Upper lobe of left lung (tissue), 6 donors: ENCODE measurements at regions not wholly inside any gene's neighbourhood (a gene's known extent, or its start where the extent isn't known, plus 50 kb on each side); places are given as distances from the start of the nearest gene placed in this dataset.
"Not testable (repeated sequence)": the region's sequence is repeated elsewhere in the genome, so short reads cannot be mapped to it uniquely, and the experiment has no call there.

Experiments used
- ATAC-seq, 2 donors: fragments of 200-7000 bp; cut with Tn5 transposase; one replicate each; pipeline ENCODE4 v1.9.1; 2022; ENCODE audit warnings: mild to moderate bottlenecking in 2 of 2, moderate library complexity in 2 of 2; ENCODE audit not compliant: low FRiP score in 2 of 2
- DNase-seq, 2 donors: peaks; one replicate each; pipeline ENCODE4 v3.0.0-alpha.2; 2019 to 2020
- H3K27ac ChIP-seq, 4 donors: fragments of 200-600 bp; sonication (generic); one replicate each; pipeline ENCODE4 v1.5.1; 2016 to 2019
- H3K27me3 ChIP-seq, 4 donors: fragments of 200-600 bp; sonication (generic); one replicate each; pipeline ENCODE4 v1.5.1; 2017 to 2019
- H3K36me3 ChIP-seq, 4 donors: fragments of 200-600 bp; sonication (generic); one replicate each; pipeline ENCODE4 v1.5.1; 2016 to 2019
- H3K4me1 ChIP-seq, 4 donors: fragments of 200-600 bp; sonication (generic); one replicate each; pipeline ENCODE4 v1.5.1; 2018 to 2019
- H3K4me3 ChIP-seq, 4 donors: fragments of 200-600 bp; sonication (generic); one replicate each; pipeline ENCODE4 v1.5.1; 2017 to 2019; ENCODE audit warnings: mild to moderate bottlenecking in 2 of 4, moderate library complexity in 1 of 4
- H3K9me3 ChIP-seq, 4 donors: fragments of 200-600 bp; sonication (generic); one replicate each; pipeline ENCODE4 v1.5.1; 2018 to 2019
- EP300 ChIP-seq, 4 donors: sonication (generic); formaldehyde crosslinking; IDR thresholded peaks; one replicate each; pipeline ENCODE4 v1.5.1; 2017; ENCODE audit warnings: antibody characterized with exemption in 4 of 4, control low read depth in 2 of 4
- POLR2A ChIP-seq, 4 donors: fragments of 450-650 bp; IDR thresholded peaks; one replicate each; pipeline ENCODE4 v1.5.1; 2016 to 2017; ENCODE audit warnings: antibody characterized with exemption in 4 of 4, mild to moderate bottlenecking in 2 of 4
- POLR2AphosphoS5 ChIP-seq, 2 donors: sonication (generic); formaldehyde crosslinking; IDR thresholded peaks; one replicate each; pipeline ENCODE4 v1.5.1; 2017; ENCODE audit warnings: antibody characterized with exemption in 2 of 2
- WGBS, 2 donors: methylation state at CpG; one replicate each; pipeline ENCODE4 v1.1.5; 2017 to 2018; 5-methylcytosine and 5-hydroxymethylcytosine counted together
- TF ChIP-seq, protein P1 (sequence below), 6 experiments: fragments of 450-650 bp in 4 of 6; fragments of 200-600 bp in 2 of 6; sonication (generic) in 2 of 6; IDR thresholded peaks; one replicate each; pipeline ENCODE4 v1.5.1; 2016 to 2019; ENCODE audit warnings: antibody characterized with exemption in 6 of 6
- donor health status: DM: no; HTN: no; CAD: no; lungs with moderate emphysema.
- donor health status: DM: no; HTN: yes; CAD: no; lungs with severe emphysema.

DNA sequence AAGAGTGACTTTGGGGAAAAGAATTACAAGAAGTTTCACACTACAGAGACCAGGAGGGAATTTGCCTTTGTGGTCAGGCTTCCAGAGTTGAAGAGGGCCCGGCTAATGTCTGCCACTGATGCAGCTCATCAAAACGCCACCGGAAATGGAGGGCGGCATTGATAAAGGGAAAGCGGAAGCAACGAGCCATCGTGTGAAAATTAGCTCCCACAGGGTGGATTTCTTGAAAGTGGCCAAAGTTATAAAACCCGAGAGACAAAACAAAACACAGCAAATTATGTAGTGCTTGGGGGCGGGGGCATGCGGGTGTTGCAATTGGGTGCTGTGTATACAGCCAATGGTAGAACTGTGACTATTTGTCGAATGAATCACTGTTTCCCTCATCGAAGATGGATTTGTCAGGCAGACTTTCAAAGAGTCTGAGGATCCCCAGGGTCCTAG lies 113.0 kb downstream of the ADAMTS15 start:
- no peak for DNase-seq
- Histone ChIP-seq H3K36me3 (no peaks in the 10 kb centered on the region), H3K27me3 (no peaks in the 10 kb centered on the region), H3K4me1 (no peaks in the 10 kb centered on the region), H3K4me3 (no peak overlapping the region), H3K9me3 (no peaks in the 10 kb centered on the region), H3K27ac (no peak overlapping the region)
- no peak for ATAC-seq
- WGBS, 2 donors, result 78 to 84% methylated on average over 12 of the region's 12 CpGs
- TF ChIP-seq POLR2AphosphoS5 (IDR thresholded peaks at IDR 0.05) (no peak), EP300 (IDR thresholded peaks at IDR 0.05) (no peak)

DNA sequence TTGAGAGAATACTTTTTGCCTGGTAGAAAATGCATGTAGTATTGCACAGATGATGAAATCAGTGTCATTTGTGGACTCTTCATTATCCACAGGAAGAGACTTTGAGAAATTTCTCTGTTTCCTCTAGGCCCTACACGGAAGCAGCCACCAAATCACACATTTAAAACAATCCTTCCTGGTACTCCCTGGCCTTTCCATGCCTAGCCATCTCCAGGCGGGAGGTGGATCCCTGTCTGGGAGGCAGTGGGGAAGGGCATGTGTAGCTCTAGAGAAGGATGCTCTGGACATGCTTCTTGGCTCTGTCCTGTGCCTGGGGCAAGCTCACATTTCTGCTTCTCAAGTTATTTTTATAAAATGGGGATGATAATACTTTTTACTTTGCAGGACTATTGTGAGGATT lies 114.1 kb downstream of the ADAMTS15 start:
- H3K36me3 ChIP-seq, result no peaks in the 10 kb centered on the region
- no peak overlapping the region for H3K27ac ChIP-seq
- ATAC-seq (no peak), DNase-seq (no peak)
- no peaks in the 10 kb centered on the region for H3K9me3 ChIP-seq
- TF ChIP-seq, protein P1, sequence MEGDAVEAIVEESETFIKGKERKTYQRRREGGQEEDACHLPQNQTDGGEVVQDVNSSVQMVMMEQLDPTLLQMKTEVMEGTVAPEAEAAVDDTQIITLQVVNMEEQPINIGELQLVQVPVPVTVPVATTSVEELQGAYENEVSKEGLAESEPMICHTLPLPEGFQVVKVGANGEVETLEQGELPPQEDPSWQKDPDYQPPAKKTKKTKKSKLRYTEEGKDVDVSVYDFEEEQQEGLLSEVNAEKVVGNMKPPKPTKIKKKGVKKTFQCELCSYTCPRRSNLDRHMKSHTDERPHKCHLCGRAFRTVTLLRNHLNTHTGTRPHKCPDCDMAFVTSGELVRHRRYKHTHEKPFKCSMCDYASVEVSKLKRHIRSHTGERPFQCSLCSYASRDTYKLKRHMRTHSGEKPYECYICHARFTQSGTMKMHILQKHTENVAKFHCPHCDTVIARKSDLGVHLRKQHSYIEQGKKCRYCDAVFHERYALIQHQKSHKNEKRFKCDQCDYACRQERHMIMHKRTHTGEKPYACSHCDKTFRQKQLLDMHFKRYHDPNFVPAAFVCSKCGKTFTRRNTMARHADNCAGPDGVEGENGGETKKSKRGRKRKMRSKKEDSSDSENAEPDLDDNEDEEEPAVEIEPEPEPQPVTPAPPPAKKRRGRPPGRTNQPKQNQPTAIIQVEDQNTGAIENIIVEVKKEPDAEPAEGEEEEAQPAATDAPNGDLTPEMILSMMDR (IDR thresholded peaks at IDR 0.05), result no peak
- TF ChIP-seq POLR2AphosphoS5 (IDR thresholded peaks at IDR 0.05) (no peak), EP300 (IDR thresholded peaks at IDR 0.05) (no peak), POLR2A (IDR thresholded peaks at IDR 0.05) (no peak)
- WGBS, 2 donors, result 68 to 78% methylated on average over 2 of the region's 2 CpGs
- no peaks in the 10 kb centered on the region for H3K4me1 ChIP-seq
- H3K4me3 ChIP-seq, result no peak overlapping the region
- no peaks in the 10 kb centered on the region for H3K27me3 ChIP-seq

DNA sequence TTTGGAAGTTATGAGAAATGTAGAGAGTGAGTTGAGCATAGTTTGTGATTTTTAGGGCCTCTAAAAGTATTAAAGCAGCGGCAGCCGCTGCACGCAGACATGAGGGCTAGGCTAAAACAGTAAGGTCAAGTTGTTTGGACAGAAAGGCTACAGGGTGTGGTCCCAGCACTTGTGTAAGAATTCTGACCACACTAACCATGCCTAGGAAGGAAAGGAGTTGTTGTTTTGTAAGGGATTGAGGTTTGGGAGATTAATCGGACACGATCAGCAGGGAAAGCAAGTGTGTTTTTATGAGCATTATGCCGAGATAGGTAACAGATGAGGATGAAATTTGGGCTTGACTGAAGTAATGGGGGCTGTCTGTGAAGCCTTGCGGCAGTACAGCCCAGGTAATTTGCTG lies 117.9 kb downstream of the ADAMTS15 start:
- H3K4me3 ChIP-seq, H3K36me3 ChIP-seq, H3K4me1 ChIP-seq, H3K27me3 ChIP-seq, ATAC-seq, H3K27ac ChIP-seq, DNase-seq, H3K9me3 ChIP-seq: not testable (repeated sequence)
- WGBS, 2 donors, result 62 to 77% methylated on average over 7 of the region's 7 CpGs

DNA sequence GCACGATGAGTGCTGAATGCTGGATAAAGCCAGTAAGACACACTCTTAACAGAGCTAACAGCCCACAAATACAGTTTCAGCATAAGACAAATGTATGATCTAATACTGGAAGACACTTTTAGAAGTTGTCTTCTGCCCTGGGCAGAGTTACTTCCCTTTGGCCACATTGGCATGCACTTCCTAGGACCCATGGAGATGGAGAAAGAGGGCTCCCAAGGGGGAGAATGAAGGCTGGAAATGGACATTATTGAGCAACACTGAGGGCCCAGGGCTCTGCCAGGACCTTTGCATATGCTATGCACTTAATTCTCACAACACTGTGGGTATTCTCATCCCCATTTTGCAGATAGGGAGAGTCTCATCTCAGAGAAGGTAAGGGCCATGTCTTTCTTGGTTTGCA lies 123.1 kb downstream of the ADAMTS15 start:
- Histone ChIP-seq H3K4me1 (no peaks in the 10 kb centered on the region), H3K36me3 (no peaks in the 10 kb centered on the region), H3K27ac (no peak overlapping the region), H3K27me3 (no peaks in the 10 kb centered on the region), H3K9me3 (no peaks in the 10 kb centered on the region), H3K4me3 (no peak overlapping the region)
- 88 to 97% methylated on average over 1 of the region's 1 CpG for WGBS, 2 donors
- TF ChIP-seq POLR2A (IDR thresholded peaks at IDR 0.05), result no peak
- TF ChIP-seq, protein P1 (IDR thresholded peaks at IDR 0.05), result no peak
- DNase-seq (no peak), ATAC-seq (no peak)

DNA sequence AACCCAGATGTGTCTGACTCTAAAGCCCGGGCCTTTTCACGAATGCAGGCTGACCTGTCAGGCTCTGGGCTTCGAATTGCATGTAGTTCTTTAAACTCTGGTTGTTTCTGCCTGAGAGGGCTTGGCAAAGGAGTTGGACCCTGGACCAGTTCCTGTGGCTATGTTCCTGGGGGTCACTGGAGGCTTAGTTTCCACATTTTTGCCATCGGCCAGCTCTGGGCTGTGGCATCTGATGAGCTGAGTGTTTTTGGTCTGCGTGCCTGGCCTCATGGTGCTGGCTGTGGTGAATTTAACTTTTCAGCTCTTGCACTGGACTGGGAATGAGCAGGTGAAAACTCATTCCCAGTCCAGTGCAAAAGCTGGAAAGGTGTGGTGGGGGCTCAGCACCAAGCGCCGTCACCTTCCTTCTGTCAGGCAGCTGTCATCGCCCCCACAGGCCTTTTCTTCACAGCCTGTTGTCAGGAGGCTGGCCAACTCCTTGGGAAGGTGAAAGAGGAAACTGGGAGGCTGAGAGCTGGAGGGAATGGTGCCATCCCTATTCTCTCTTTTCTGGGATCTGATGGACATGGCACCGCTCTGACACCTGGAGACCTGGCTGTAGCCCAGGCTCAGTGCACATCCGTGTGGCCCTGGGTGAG lies 123.6 kb downstream of the ADAMTS15 start:
- Histone ChIP-seq H3K27ac (no peak overlapping the region), H3K4me3 (no peak overlapping the region), H3K4me1 (no peaks in the 10 kb centered on the region), H3K9me3 (no peaks in the 10 kb centered on the region), H3K36me3 (no peaks in the 10 kb centered on the region), H3K27me3 (no peaks in the 10 kb centered on the region)
- TF ChIP-seq POLR2AphosphoS5 (IDR thresholded peaks at IDR 0.05) (no peak), POLR2A (IDR thresholded peaks at IDR 0.05) (no peak), EP300 (IDR thresholded peaks at IDR 0.05) (no peak)
- ATAC-seq (no peak), DNase-seq (no peak)
- 73 to 89% methylated on average over 10 of the region's 10 CpGs for WGBS, 2 donors

DNA sequence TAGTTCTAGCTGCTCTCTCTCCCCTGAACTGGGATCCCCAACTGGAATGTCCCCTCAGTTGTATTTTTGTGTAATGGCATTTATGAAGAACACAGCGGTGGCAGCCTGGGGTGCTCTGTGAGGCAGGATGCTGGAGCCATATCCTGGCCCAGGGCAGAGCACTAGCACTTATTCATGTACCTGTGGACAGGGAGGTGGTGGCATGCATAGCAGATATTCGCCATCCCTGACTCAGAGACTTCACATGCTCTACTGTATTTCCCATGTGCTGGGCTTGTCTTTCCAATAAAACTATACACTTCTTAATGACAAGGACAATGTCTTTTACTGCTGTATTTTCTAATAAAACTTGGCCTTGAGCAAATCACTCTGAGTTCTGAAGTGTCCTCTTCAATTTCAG lies 125.3 kb downstream of the ADAMTS15 start:
- H3K4me3 ChIP-seq, result no peak overlapping the region
- H3K27me3 ChIP-seq, result no peaks in the 10 kb centered on the region
- no peak overlapping the region for H3K27ac ChIP-seq
- ATAC-seq (no peak), DNase-seq (no peak)
- 89 to 97% methylated on average over 2 of the region's 2 CpGs for WGBS, 2 donors
- TF ChIP-seq POLR2A (IDR thresholded peaks at IDR 0.05), result no peak
- TF ChIP-seq POLR2AphosphoS5 (IDR thresholded peaks at IDR 0.05), result no peak
- TF ChIP-seq EP300 (IDR thresholded peaks at IDR 0.05), result no peak
- H3K9me3 ChIP-seq, result no peaks in the 10 kb centered on the region
- no peaks in the 10 kb centered on the region for H3K4me1 ChIP-seq
- H3K36me3 ChIP-seq, result no peaks in the 10 kb centered on the region

DNA sequence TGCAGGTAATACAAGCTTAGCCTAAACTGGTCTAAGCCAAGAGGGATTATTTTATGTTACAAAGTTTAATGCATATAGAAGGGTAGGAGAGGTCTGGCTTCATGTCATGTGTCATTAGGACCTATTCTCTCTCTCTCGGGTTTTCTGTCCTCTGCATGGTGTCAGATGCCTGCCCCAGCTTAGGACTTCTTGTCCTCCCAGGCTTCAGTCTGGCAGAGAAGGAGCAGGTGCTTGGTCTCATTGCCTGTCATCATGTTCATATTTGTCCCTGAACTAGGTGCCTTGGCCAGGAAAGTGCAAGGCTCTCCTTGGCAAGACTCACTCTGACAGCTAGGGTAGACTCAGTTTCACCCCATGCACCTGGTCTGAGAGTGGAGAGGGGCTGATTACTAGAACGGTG lies 126.3 kb downstream of the ADAMTS15 start:
- no peak for TF ChIP-seq EP300 (IDR thresholded peaks at IDR 0.05)
- TF ChIP-seq POLR2A (IDR thresholded peaks at IDR 0.05), result no peak
- no peak for TF ChIP-seq POLR2AphosphoS5 (IDR thresholded peaks at IDR 0.05)
- TF ChIP-seq, protein P1 (IDR thresholded peaks at IDR 0.05), result no peak
- DNase-seq, result no peak
- no peak overlapping the region for H3K4me3 ChIP-seq
- no peaks in the 10 kb centered on the region for H3K27me3 ChIP-seq
- 91% methylated on average over 2 of the region's 2 CpGs for WGBS, 2 donors
- no peak for ATAC-seq
- no peaks in the 10 kb centered on the region for H3K9me3 ChIP-seq
- H3K4me1 ChIP-seq, result no peaks in the 10 kb centered on the region
- no peak overlapping the region for H3K27ac ChIP-seq
- H3K36me3 ChIP-seq, result no peaks in the 10 kb centered on the region
